NCI-H1417 treated with DMSO at 0.1 percent for 48 hours (cell line): ENCODE measurements at regions not wholly inside any gene's neighbourhood (a gene's known extent, or its start where the extent isn't known, plus 50 kb on each side); places are given as distances from the start of the nearest gene placed in this dataset.

ENCODE experiments used
- DNase-seq: peaks from one replicate; lab custom pipeline; 2025; lab: John Stamatoyannopoulos, UW

GRCh38 chr10:118537623-118538022 is 57.8 kb downstream of the PRLHR start:
- no peak for DNase-seq

DNA sequence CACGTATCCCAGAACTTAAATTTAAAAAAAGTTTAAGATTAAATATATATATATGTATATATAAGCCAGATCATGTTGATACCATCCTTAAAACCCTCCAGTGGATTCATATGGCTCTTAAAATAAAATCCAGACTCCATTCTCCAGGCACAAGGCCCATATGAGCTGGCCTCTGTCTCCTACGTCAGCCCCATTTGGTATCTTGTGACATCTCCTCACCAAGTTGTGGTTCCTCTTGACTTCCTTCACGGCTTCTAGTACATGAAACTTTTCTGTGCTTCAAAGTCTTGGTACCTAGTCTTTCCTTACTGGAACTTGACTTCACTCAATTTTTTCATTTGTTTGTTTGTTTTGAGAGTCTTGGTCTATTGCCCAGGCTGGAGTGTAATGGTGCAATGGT is 61.3 kb downstream of the PRLHR start:
- no peak for DNase-seq

DNA sequence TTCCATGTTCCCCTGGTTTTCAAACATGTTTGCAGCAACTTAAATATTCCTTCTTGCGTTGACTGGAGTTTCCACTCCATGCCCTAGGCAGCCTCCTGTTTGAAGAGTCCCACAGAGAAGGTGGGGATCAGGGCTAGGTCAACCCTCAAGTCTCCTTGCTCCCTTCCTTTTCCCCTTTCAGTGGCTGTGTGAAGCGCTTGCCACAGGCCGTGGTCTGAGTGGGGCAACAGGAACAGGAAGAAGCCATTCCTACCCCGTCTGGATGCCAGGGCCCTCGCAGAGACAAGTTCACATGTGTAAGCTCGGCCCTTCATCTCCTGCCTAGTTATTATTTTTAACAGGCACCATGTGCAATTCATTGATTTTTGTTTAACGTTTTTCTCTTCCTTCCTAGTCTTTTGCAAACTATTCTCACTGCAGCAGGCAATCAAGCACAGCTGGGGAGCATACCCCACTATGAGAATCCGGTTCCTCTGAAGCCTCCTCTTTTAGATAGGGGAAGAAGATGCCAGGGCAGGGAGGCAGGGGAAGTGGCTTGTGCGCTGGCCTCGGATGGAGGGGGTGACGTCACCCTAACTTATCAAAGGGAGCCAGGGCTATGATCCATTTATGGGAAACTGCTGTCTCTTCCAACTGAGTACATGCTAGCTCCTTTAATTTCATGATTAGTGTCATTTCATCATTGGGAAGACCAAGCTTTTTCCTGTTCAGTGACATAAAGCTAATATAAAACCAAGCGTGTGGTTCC is 64.2 kb downstream of the PRLHR start:
- DNase-seq, result no peak

DNA sequence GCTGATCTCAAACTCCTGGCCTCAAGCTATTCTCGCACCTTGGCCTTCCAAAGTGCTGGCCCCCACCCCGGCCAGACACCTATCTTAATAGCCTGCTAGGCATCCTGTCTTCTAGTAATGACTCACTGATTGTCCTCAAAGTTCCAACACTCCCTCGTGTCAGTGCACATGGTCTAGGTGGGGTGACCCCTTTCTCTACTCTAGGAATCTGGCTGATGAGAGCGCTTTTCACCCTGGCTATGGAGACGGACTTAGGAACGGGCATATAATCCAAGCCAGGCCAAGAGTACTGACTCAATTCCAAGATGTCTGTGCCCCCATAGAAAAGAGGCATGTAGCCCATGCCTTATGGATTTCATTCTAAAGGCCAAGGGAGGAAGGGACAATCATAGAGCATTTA is 67.0 kb downstream of the PRLHR start:
- no peak for DNase-seq

DNA sequence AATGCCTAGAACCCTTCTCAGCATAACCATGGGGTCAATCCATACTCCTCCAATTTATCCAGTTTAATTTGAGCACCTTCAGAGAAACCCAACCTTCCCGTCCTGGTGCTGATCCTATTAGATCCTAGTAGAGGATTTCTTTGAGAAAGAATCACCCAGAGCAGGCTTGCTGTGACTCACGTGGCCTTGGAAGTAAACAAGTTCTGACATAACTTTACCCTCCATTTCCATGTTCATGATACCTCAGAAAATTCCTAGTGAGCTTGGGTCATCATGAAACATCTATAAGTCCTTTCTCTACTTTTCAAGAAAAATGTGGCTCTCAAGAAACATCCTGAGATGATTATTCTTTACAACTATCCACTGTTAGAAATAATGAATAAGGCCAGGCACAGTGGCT is 71.7 kb downstream of the PRLHR start:
- no peak for DNase-seq

DNA sequence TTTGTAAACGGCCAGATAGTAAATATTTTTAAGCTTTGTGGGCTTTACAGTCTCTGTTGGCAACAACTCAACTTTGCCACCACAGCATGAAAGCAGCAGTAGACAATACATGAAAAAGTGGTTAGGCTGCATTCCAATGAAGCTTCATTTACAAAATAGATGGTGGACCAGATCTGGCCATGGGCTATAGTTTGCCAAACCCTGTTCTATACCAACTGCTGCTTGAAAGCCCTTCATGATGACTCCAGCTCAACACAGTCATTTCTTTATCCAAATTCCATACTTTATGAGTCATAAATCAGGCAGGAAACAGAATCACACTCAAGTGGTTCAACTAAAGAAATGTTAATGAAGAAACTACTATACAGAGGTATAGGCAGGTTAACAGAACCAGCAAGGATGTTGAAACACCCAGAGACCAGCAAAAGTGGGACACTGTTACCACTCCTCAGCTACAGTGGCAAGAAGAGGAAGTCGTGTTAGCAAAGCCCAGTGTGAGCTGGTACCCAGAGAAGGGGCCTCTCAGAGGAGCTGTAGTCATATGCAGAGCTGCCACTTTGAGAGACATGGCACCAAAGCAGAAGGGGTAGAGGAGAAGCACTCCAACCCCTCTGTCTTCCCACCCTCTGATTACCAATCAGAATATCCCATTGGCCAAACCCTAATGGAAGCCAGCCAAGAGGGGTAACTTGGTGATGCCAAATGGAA is 72.5 kb downstream of the PRLHR start:
- DNase-seq, result no peak

DNA sequence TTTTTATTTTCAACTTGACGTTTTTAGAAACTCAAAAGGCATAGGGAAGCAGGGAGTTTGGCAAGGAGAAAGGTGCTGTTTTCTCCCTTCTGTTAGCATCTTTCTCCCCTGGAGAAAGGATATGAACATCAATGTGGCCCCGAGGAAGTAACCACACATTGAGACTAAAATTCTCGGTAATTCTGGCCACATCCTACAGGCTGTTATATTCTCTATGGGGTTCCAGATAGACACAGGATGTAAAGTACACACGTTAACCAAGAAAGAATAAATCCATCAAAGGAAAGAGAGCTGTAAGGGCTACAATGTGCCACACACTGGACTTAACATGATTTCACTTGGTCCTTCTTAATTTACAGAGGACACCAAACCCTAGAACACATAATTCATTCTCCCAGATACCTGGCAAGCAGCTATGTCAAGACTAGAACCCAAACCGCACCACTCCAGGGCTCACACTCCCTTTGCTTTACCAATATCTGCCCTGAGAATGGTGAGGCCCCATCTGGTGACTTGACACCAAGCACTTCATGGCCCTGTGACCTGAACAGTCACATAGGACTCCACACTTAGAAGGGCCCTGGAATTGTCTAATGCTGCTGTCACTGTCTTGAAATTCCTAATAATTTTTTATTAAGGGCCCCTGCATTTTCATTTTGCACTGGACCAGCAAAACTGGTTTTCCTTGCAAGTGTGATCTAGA is 73.9 kb downstream of the PRLHR start:
- DNase-seq, result no peak

GRCh38 chr10:118520116-118520742 is 75.2 kb downstream of the PRLHR start:
- no peak for DNase-seq

GRCh38 chr10:118518095-118518494 is 77.4 kb downstream of the PRLHR start:
- DNase-seq, result no peak

DNA sequence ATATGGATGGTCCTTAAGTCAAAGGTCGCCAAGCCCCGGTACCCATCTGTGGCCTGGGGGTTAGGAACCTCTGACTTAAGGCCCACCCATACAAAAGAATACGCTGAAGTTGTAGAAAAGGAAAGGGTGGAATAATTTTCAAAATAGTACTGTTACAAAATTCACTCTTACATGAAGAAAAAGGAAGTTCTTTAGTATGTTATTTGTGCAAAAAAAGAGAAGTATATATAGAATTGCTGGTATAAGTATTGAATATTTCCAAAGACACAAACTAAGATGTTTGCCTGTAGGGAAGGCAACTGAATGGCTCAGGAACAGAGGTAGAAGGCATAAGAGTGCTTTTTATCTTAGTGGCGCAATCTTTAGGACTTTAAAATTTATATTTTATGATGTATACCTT is 78.7 kb downstream of the PRLHR start:
- DNase-seq, result no peak

- no peak for DNase-seq
These were observed 82.3 kb downstream of the PRLHR start for GRCh38 chr10:118513174-118513573.

DNA sequence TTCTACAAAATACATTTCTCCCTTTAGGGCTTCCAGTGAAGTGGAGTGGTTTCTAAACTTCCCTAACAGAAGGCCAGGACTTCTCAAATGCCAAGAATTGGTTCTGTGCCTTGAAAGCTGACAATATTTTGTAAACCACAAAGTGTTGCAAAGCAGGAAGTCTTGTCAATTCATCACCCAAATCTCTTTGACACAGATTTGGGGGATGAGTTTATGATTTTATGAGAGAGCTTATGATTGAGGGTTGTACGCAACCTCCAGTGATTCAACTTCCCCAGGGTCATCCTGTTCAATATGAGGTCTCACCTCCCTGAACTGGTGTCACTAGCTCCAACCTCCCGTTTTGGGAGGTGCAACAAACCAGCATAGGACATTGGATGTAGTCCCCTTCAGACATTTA is 83.7 kb downstream of the PRLHR start:
- DNase-seq, result no peak

GRCh38 chr10:118508863-118509262 is 86.6 kb downstream of the PRLHR start:
- no peak for DNase-seq

GRCh38 chr10:118508355-118508754 is 87.1 kb downstream of the PRLHR start:
- DNase-seq, result no peak

GRCh38 chr10:118506671-118507590 is 88.5 kb downstream of the PRLHR start:
- no peak for DNase-seq

DNA sequence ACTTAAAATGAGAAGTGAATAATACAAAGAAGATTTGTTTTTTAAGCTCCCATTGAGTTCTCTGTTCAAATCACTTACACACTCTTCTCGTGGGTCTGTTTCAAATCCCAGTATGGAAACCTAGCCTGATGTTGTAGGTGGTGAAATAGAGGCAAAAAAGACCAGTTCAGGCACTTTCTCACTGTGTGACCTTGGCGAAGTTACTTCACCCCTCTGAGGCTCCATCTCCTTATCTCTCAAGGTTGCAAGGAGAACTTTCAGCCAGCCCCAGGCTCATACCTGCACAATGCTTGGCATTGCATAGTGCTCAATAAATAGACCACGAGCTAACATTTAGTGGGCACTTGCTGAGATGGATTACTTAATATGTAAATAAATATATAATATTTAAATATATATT is 90.1 kb downstream of the PRLHR start:
- DNase-seq, result no peak

GRCh38 chr10:118504467-118505205 is 90.8 kb downstream of the PRLHR start:
- no peak for DNase-seq

DNA sequence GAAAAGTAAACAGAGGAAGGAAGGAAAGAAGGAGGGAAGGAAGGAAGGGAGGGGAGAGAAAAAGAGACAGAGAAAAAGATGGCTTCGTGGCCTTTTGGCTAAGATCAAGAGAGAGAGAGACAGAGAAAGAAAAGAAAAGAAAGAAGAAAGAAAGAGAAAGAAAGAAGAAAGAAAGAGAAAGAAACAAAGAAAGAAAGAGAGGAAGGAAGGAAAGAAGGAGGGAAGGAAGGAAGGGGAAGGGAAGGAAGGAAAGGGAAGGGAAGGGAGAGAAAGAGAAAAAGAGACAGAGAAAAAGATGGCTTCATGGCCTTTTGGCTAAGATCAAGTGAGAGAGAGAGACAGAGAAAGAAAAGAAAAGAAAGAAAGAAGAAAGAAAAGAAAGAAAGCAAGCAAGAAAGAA is 91.4 kb downstream of the PRLHR start:
- no peak for DNase-seq

GRCh38 chr10:118503192-118503591 is 92.3 kb downstream of the PRLHR start:
- DNase-seq, result no peak

DNA sequence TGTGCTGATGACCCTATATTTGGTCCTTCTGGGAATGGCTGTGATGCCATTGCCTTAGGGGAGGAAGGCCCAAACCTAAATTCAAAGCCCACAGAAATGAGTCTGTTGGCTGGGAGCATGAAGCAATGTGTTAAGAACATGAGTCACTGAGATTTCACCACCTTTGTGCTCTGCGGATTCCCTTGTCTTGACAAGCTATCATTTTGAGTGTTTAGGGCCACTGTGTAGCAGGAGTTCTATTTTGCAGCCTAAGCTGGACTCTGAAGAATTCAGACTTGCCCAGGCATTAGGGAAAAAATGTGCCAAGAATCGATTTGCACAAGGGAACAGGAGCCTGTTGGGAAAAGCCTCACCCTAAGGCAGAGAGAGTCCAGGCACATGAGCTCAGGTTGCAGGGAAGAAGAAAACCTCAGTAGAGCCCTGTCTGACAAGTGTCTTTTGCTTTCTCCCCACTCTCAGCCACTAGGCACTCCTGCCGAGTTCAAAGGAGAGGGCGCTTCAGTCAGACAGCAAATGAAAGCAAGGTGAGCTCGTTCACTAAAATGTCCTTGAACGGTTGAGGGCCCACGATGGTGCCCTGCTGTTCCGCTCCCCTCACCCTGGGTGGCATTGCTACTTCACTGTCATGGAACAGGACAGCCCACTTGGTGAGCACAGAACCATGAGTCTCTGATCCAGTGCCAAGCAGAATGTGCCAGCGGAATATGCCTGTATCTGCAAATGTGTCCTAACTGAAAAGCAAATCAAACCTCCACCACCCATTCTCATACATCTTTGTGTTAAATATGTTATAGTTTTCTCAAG is 93.6 kb downstream of the PRLHR start:
- no peak for DNase-seq
